Tibial nerve (tissue), 4 donors: ENCODE measurements at regions not wholly inside any gene's neighbourhood (a gene's known extent, or its start where the extent isn't known, plus 50 kb on each side); places are given as distances from the start of the nearest gene placed in this dataset.

Source experiments
- DNase-seq, 2 donors: peaks; one replicate each; pipeline ENCODE4 v3.0.0-alpha.2; 2019; ENCODE audit warnings: low spot score in 2 of 2
- H3K27ac ChIP-seq, 4 donors: fragments of 200-600 bp; sonication (generic) in 3 of 4; one replicate each; pipeline ENCODE4 v1.5.1; 2017 to 2019; ENCODE audit warnings: mild to moderate bottlenecking in 1 of 4
- H3K27me3 ChIP-seq, 2 donors: fragments of 200-600 bp; sonication (generic) in 1 of 2; one replicate each; pipeline versions ENCODE4 v1.5.1 to v1.6.0; 2017 to 2019
- H3K36me3 ChIP-seq, 3 donors: fragments of 200-600 bp; sonication (generic); one replicate each; pipeline ENCODE4 v1.5.1; 2018 to 2019
- H3K4me1 ChIP-seq, 4 donors: fragments of 200-600 bp; sonication (generic) in 3 of 4; one replicate each; pipeline ENCODE4 v1.5.1; 2017 to 2019
- H3K4me3 ChIP-seq, 4 donors: fragments of 200-600 bp; sonication (generic) in 3 of 4; one replicate each; pipeline ENCODE4 v1.5.1; 2017 to 2019; ENCODE audit warnings: mild to moderate bottlenecking in 1 of 4, moderate library complexity in 1 of 4
- H3K9me3 ChIP-seq, 4 donors: fragments of 200-600 bp; sonication (generic) in 3 of 4; one replicate each; pipeline ENCODE4 v1.5.1; 2017 to 2019
- EP300 ChIP-seq, 2 donors: sonication (generic); formaldehyde crosslinking; IDR thresholded peaks; one replicate each; pipeline ENCODE4 v1.6.1; 2017; ENCODE audit warnings: antibody characterized with exemption in 2 of 2, mild to moderate bottlenecking in 1 of 2
- POLR2A ChIP-seq, 2 donors: fragments of 450-650 bp; IDR thresholded peaks; one replicate each; pipeline ENCODE4 v1.6.1; 2017; ENCODE audit warnings: antibody characterized with exemption in 2 of 2, mild to moderate bottlenecking in 2 of 2, moderate library complexity in 2 of 2
- WGBS, 2 donors: methylation state at CpG; one replicate each; pipeline ENCODE4 v1.1.5; 2018; 5-methylcytosine and 5-hydroxymethylcytosine counted together
- TF ChIP-seq, protein P1 (sequence below), 5 experiments: fragments of 200-600 bp in 3 of 5; fragments of 450-650 bp in 2 of 5; sonication (generic) in 3 of 5; IDR thresholded peaks; one replicate each; pipeline ENCODE4 v1.5.1; 2016 to 2019; ENCODE audit warnings: antibody characterized with exemption in 5 of 5, mild to moderate bottlenecking in 3 of 5, moderate library complexity in 2 of 5

DNA sequence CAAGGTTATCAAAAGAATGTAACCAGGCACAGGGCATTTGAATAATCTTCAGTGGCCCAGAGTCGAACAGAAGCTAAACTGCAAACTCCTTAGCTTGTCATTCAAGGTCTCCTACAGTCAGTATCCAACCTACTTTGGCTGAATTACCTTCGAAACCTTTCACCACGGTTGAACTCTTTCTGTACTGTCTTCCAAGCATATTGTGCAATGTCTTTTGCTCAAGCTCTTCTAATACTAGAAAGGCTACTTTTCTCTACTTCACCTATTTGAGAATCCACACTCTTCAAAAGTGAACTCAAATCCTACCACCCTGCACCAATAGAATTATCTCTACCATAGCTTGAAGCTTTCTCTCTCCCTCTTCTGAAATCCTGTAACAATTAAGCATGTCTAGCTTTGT is 142.9 kb downstream of the NR4A2 start:
- 78 to 79% methylated on average over 3 of the region's 3 CpGs for WGBS, 2 donors
- Histone ChIP-seq H3K27ac (no peak overlapping the region), H3K4me3 (no peak overlapping the region), H3K9me3 (no peaks in the 10 kb centered on the region), H3K36me3 (no peaks in the 10 kb centered on the region), H3K27me3 (no peaks in the 10 kb centered on the region), H3K4me1 (peaks cover 0 to 8% (median 0%) of the 10 kb centered on the region in 4 donors)
- TF ChIP-seq EP300 (IDR thresholded peaks at IDR 0.05) (no peak), POLR2A (IDR thresholded peaks at IDR 0.05) (no peak)
- TF ChIP-seq, protein P1, sequence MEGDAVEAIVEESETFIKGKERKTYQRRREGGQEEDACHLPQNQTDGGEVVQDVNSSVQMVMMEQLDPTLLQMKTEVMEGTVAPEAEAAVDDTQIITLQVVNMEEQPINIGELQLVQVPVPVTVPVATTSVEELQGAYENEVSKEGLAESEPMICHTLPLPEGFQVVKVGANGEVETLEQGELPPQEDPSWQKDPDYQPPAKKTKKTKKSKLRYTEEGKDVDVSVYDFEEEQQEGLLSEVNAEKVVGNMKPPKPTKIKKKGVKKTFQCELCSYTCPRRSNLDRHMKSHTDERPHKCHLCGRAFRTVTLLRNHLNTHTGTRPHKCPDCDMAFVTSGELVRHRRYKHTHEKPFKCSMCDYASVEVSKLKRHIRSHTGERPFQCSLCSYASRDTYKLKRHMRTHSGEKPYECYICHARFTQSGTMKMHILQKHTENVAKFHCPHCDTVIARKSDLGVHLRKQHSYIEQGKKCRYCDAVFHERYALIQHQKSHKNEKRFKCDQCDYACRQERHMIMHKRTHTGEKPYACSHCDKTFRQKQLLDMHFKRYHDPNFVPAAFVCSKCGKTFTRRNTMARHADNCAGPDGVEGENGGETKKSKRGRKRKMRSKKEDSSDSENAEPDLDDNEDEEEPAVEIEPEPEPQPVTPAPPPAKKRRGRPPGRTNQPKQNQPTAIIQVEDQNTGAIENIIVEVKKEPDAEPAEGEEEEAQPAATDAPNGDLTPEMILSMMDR (IDR thresholded peaks at IDR 0.05), result no peak
- no peak for DNase-seq

DNA sequence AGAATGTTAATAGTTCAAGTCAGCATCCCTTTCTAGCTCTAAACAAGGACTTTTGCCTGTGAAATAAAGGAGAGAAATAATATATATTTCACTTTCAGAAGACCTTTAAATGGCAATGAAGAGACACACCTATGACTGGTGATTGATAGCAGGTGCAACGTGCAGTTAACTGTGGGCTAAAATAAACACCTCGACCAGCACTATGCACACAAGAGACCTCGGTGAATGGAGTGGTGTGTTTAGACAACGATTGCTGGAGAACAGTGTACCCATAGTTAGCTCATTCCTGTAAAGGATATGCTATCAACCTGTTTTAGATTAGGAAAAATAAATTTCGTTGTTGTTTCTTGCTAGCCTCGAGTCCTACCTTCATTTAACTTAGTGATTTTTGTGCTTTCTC is 143.4 kb downstream of the NR4A2 start:
- DNase-seq, result no peak
- 57% methylated on average over 6 of the region's 6 CpGs for WGBS, 2 donors
- Histone ChIP-seq H3K36me3 (no peaks in the 10 kb centered on the region), H3K27ac (no peak overlapping the region), H3K4me3 (no peak overlapping the region), H3K27me3 (no peaks in the 10 kb centered on the region), H3K9me3 (no peaks in the 10 kb centered on the region), H3K4me1 (peaks cover 0 to 8% (median 0%) of the 10 kb centered on the region in 4 donors)
- TF ChIP-seq POLR2A (IDR thresholded peaks at IDR 0.05), result no peak
- TF ChIP-seq, protein P1 (IDR thresholded peaks at IDR 0.05), result no peak

DNA sequence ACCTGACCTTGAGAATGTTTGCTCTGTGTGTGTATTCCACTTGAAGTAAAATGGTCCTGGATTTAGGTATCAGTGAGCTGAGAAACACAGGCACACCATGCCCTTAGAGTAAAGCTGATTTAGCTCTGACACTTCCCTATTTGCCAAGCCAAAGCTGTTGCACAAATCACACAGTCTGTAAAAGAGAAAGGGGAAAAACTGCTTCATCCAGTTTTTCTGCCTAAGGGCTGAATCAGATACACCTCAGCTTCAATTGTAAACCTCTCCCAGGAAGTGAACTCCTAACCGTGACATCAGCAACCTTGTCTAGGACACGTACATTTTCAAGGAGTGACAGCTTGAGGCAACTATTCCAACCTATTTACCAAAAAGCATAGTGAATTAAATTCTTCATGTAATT is 150.4 kb downstream of the NR4A2 start:
- Histone ChIP-seq H3K27ac (no peak overlapping the region), H3K9me3 (no peaks in the 10 kb centered on the region), H3K4me3 (no peak overlapping the region), H3K36me3 (no peaks in the 10 kb centered on the region), H3K27me3 (no peaks in the 10 kb centered on the region), H3K4me1 (no peaks in the 10 kb centered on the region)
- DNase-seq, result no peak
- WGBS, 2 donors, result 78 to 80% methylated on average over 2 of the region's 2 CpGs
- TF ChIP-seq POLR2A (IDR thresholded peaks at IDR 0.05) (no peak), EP300 (IDR thresholded peaks at IDR 0.05) (no peak)
- TF ChIP-seq, protein P1 (IDR thresholded peaks at IDR 0.05), result no peak

DNA sequence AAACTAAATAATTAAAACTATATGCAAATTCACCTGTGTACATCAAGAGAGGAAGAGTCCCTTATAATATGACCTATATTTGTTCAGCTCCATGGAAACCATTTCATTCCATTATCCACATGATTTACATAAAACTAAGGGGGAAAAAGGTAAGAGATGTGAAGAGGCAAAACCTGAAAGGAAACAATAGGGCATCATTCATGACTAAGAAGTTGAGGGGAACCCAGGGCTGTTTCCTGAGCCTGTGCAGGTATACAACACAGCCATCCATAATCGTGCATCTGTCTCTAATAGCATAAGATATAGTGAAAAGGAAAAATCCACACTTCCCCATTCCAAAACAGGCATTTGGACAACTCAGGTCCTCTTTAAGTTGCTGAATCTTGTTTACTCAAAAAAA is 151.3 kb downstream of the NR4A2 start:
- H3K4me1 ChIP-seq, result no peaks in the 10 kb centered on the region
- no peak for DNase-seq
- TF ChIP-seq EP300 (IDR thresholded peaks at IDR 0.05), result no peak
- H3K27ac ChIP-seq, result no peak overlapping the region
- 76 to 87% methylated on average over 1 of the region's 1 CpG for WGBS, 2 donors
- no peak overlapping the region for H3K4me3 ChIP-seq
- no peaks in the 10 kb centered on the region for H3K36me3 ChIP-seq
- H3K9me3 ChIP-seq, result no peaks in the 10 kb centered on the region
- no peaks in the 10 kb centered on the region for H3K27me3 ChIP-seq

DNA sequence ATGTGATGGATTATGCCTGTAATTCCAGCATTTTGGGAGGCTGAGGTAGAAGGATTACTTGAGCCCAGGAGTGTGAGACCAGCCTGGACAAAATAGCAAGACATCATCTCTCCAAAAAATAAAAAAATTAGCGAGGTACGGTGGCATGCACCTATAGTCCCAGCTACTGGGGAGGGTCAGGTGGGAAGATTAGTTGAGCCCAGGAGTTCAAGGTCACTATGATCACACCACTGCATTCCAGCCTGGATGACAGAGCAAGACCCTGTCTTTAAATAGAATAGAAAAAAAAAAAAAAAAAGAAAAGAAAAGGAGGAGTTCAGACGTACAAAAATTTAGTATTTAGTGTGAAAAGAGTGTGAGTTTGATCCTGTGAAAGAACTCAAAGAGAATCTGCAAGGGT is 154.9 kb downstream of the NR4A2 start:
- H3K4me3 ChIP-seq, result no peak overlapping the region
- WGBS, 2 donors, result 84 to 85% methylated on average over 3 of the region's 3 CpGs
- H3K4me1 ChIP-seq, result no peaks in the 10 kb centered on the region
- no peaks in the 10 kb centered on the region for H3K36me3 ChIP-seq
- H3K27ac ChIP-seq, result no peak overlapping the region
- no peak for DNase-seq
- no peaks in the 10 kb centered on the region for H3K9me3 ChIP-seq
- TF ChIP-seq POLR2A (IDR thresholded peaks at IDR 0.05), result no peak
- TF ChIP-seq EP300 (IDR thresholded peaks at IDR 0.05), result no peak
- TF ChIP-seq, protein P1 (IDR thresholded peaks at IDR 0.05), result no peak
- no peaks in the 10 kb centered on the region for H3K27me3 ChIP-seq

DNA sequence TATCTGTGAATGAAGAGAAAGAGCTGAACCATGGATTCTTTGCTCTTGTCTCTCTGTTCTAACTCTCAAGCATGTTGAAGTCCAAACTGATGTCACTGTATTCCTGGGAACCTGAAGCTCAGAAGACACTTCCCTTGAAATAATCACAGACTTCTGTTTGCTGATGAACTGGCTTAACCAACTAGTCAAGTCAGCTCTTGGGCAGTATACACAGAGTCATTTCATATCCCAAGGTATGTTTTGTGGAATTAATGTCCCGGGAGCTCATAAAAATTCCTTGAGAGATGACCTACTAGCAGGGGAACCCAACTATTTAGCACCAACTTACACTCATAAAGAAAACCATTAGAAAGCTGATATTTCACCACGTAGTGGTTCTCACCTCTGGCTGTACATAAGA is 156.6 kb downstream of the NR4A2 start:
- peaks cover 0 to 10% (median 0%) of the 10 kb centered on the region in 4 donors for H3K9me3 ChIP-seq
- no peak overlapping the region for H3K4me3 ChIP-seq
- no peaks in the 10 kb centered on the region for H3K36me3 ChIP-seq
- no peak overlapping the region for H3K27ac ChIP-seq
- no peaks in the 10 kb centered on the region for H3K4me1 ChIP-seq
- DNase-seq, result no peak
- TF ChIP-seq POLR2A (IDR thresholded peaks at IDR 0.05) (no peak), EP300 (IDR thresholded peaks at IDR 0.05) (no peak)
- TF ChIP-seq, protein P1 (IDR thresholded peaks at IDR 0.05), result no peak
- WGBS, 2 donors, result 81 to 93% methylated on average over 2 of the region's 2 CpGs
- H3K27me3 ChIP-seq, result no peaks in the 10 kb centered on the region
